IMR-90 (cell line): ENCODE measurements at regions not wholly inside any gene's neighbourhood (a gene's known extent, or its start where the extent isn't known, plus 50 kb on each side); places are given as distances from the start of the nearest gene placed in this dataset.

Experiments used
- ATAC-seq: fragments of 200-7000 bp; cut with Tn5 transposase; 2 replicates; pipeline ENCODE4 v1.9.1; 2020; ENCODE audit warnings: low read depth, mild to moderate bottlenecking, moderate library complexity
- BruUV-seq: library from RNA; stranded (reverse); fragments of 400-500 nt; replicated peaks from 2 replicates; lab custom pipeline; 2021; lab: Mats Ljungman, UMichigan
- CTCF ChIA-PET: fragments of 300-600 bp; formaldehyde crosslinking; extraction: SDS; loops from one replicate; lab custom pipeline; 2021; ENCODE audit warnings: antibody characterized with exemption; lab: Yijun Ruan, JAX
- POLR2A ChIA-PET: fragments of 300-600 bp; sonication (Branson Sonifier 250); formaldehyde crosslinking; loops from one replicate; lab custom pipeline; 2022; ENCODE audit warnings: antibody characterized with exemption; ENCODE audit not compliant: unreplicated experiment; lab: Charles Lee
- DNase-seq: peaks from one replicate; pipeline ENCODE4 v3.0.0; 2013
- H2AFZ ChIP-seq: replicated peaks from 2 replicates; pipeline ENCODE3; 2013; ENCODE audit warnings: low read length, mild to moderate bottlenecking; ENCODE audit not compliant: poor library complexity
- H2AK5ac ChIP-seq: 2 replicates; pipeline ENCODE4 v1.6.1; 2013; ENCODE audit warnings: low read depth, low read length, inconsistent platforms
- H2AK9ac ChIP-seq: replicated peaks from 2 replicates; pipeline ENCODE3; 2013; ENCODE audit warnings: mild to moderate bottlenecking, low read depth, low read length, moderate library complexity; ENCODE audit not compliant: poor library complexity
- H2BK120ac ChIP-seq: 2 replicates; pipeline ENCODE4 v1.6.1; 2013; ENCODE audit warnings: low read depth, low read length, inconsistent platforms
- H2BK15ac ChIP-seq: 3 replicates; pipeline ENCODE4 v1.6.1; 2013; ENCODE audit warnings: low read depth, low read length, inconsistent platforms
- H2BK20ac ChIP-seq: 2 replicates; pipeline ENCODE4 v1.6.1; 2013; ENCODE audit warnings: low read depth, mild to moderate bottlenecking, inconsistent platforms, low read length, moderate library complexity
- H2BK5ac ChIP-seq: 2 replicates; pipeline ENCODE4 v1.6.1; 2013; ENCODE audit warnings: mild to moderate bottlenecking, low read depth, low read length, inconsistent platforms; ENCODE audit not compliant: poor library complexity, severe bottlenecking
- H3K14ac ChIP-seq: replicated peaks from 2 replicates; pipeline ENCODE4 v1.6.1; 2013; ENCODE audit warnings: low read depth, low read length, inconsistent platforms
- H3K18ac ChIP-seq: 2 replicates; pipeline ENCODE4 v1.6.1; 2013; ENCODE audit warnings: low read depth, low read length, control low read depth
- H3K23ac ChIP-seq: 2 replicates; pipeline ENCODE4 v1.6.1; 2013; ENCODE audit warnings: low read depth, low read length, inconsistent platforms
- H3K27ac ChIP-seq: 2 replicates; pipeline ENCODE4 v1.5.1; 2013; ENCODE audit warnings: mild to moderate bottlenecking, control low read depth, low read length; ENCODE audit not compliant: insufficient read depth
- H3K27me3 ChIP-seq: 2 replicates; pipeline ENCODE4 v1.6.1; 2013; ENCODE audit warnings: low read length; ENCODE audit not compliant: control insufficient read depth, insufficient read depth
- H3K36me3 ChIP-seq: 2 replicates; pipeline ENCODE4 v1.6.1; 2013; ENCODE audit warnings: low read length, mixed read lengths; ENCODE audit not compliant: control insufficient read depth, insufficient read depth
- H3K4ac ChIP-seq: 2 replicates; pipeline ENCODE4 v1.6.1; 2013; ENCODE audit warnings: low read depth, low read length, inconsistent platforms
- H3K4me1 ChIP-seq: 2 replicates; pipeline ENCODE4 v1.6.1; 2013; ENCODE audit warnings: low read length, mixed read lengths; ENCODE audit not compliant: control insufficient read depth, insufficient read depth
- H3K4me2 ChIP-seq: 2 replicates; pipeline ENCODE4 v1.6.1; 2013; ENCODE audit warnings: low read depth, mild to moderate bottlenecking, control low read depth, low read length, moderate library complexity
- H3K4me3 ChIP-seq: 2 replicates; pipeline ENCODE4 v1.5.1; 2013; ENCODE audit warnings: low read depth, mild to moderate bottlenecking, control low read depth, low read length, moderate library complexity; ENCODE audit not compliant: insufficient read depth
- H3K56ac ChIP-seq: 2 replicates; pipeline ENCODE4 v1.6.1; 2013; ENCODE audit warnings: low read length, inconsistent platforms; ENCODE audit not compliant: insufficient read depth; ENCODE audit errors: extremely low read depth
- H3K79me1 ChIP-seq, 2 experiments: 2 replicates each; pipeline ENCODE4 v1.6.1; 2013; ENCODE audit warnings: low read length in 2 of 2, inconsistent platforms in 1 of 2, low read depth in 1 of 2
- H3K9ac ChIP-seq: 2 replicates; pipeline ENCODE4 v1.6.1; 2013; ENCODE audit warnings: low read depth, low read length, control low read depth
- H3K9me1 ChIP-seq: 2 replicates; pipeline ENCODE4 v1.6.1; 2013; ENCODE audit warnings: low read length, inconsistent platforms; ENCODE audit not compliant: insufficient read depth
- H3K9me3 ChIP-seq: 2 replicates; pipeline ENCODE4 v1.6.1; 2013; ENCODE audit warnings: low read length; ENCODE audit not compliant: control insufficient read depth, insufficient read depth
- H4K20me1 ChIP-seq: 2 replicates; pipeline ENCODE4 v1.6.1; 2013; ENCODE audit warnings: low read length, inconsistent platforms; ENCODE audit not compliant: insufficient read depth
- H4K5ac ChIP-seq: 2 replicates; pipeline ENCODE4 v1.6.1; 2013; ENCODE audit warnings: mild to moderate bottlenecking, low read depth, low read length, control low read depth
- H4K8ac ChIP-seq, 2 experiments: 2 replicates each; pipeline ENCODE4 v1.6.1; 2013; ENCODE audit warnings: low read depth in 2 of 2, low read length in 2 of 2, control low read depth in 1 of 2, inconsistent platforms in 1 of 2
- H4K91ac ChIP-seq: 2 replicates; pipeline ENCODE4 v1.6.1; 2013; ENCODE audit warnings: low read depth, low read length, inconsistent platforms; ENCODE audit not compliant: insufficient read depth
- BHLHE40 ChIP-seq: fragments of 150-350 bp; IDR thresholded peaks from 2 replicates; pipeline ENCODE4 v1.6.1; 2016; ENCODE audit warnings: mild to moderate bottlenecking, low read depth, low read length
- CEBPB ChIP-seq: IDR thresholded peaks from 2 replicates; pipeline ENCODE4 v1.6.1; 2012; ENCODE audit warnings: low read depth, low read length, improper control_type of control experiment
- MAFK ChIP-seq: IDR thresholded peaks from 2 replicates; pipeline ENCODE4 v1.6.1; 2012; ENCODE audit warnings: low read depth, low read length, improper control_type of control experiment
- MXI1 ChIP-seq: IDR thresholded peaks from 2 replicates; pipeline ENCODE4 v1.6.1; 2012; ENCODE audit warnings: low read depth, mild to moderate bottlenecking, low read length, moderate library complexity, borderline replicate concordance
- RAD21 ChIP-seq: IDR thresholded peaks from 2 replicates; pipeline ENCODE4 v1.6.1; 2012; ENCODE audit warnings: low read length, improper control_type of control experiment
- RCOR1 ChIP-seq: IDR thresholded peaks from 2 replicates; pipeline ENCODE4 v1.6.1; 2012; ENCODE audit warnings: mild to moderate bottlenecking, low read length, improper control_type of control experiment; ENCODE audit not compliant: insufficient replicate concordance
- SMC3 ChIP-seq: fragments of 150-350 bp; IDR thresholded peaks from 2 replicates; pipeline ENCODE4 v1.6.1; 2016; ENCODE audit warnings: low read depth, mild to moderate bottlenecking, antibody characterized with exemption, low read length, moderate library complexity
- WGBS, 2 experiments: methylation state at CpG; one replicate each; pipeline versions ENCODE4 v1.1.5 to v1.1.7; 2013; ENCODE audit warnings: missing lambda C conversion rate in 2 of 2; ENCODE audit not compliant: insufficient read length in 1 of 2; ENCODE audit errors: extremely low coverage in 2 of 2; 5-methylcytosine and 5-hydroxymethylcytosine counted together
- dilution Hi-C: fragments of 300-500 bp; cut with HindIII; formaldehyde crosslinking; loops from one replicate; pipeline ENCODE4 v1.14.3; 2018; ENCODE audit warnings: low sequenced_read_pairs; ENCODE audit not compliant: unreplicated experiment
- in situ Hi-C: fragments of 300-500 bp; cut with MboI; formaldehyde crosslinking; loops from 3 replicates; pipeline ENCODE4 v1.14.3; 2019; ENCODE audit warnings: low sequenced_read_pairs, inconsistent platforms, mixed read lengths
- intact Hi-C: fragments of 100-400 bp; cut with micrococcal nuclease; formaldehyde crosslinking; loops from 2 replicates; pipeline ENCODE4 v1.10.0; 2022
- TF ChIP-seq, protein P1 (sequence below): fragments of 150-350 bp; IDR thresholded peaks from 2 replicates; pipeline ENCODE4 v1.6.1; 2016; ENCODE audit warnings: low read depth, mild to moderate bottlenecking, low read length, moderate library complexity, borderline replicate concordance

- Histone ChIP-seq H3K4me1 (no peaks in the 10 kb centered on the region), H3K9me1 (no peaks in the 10 kb centered on the region), H3K18ac (no peak overlapping the region), H3K36me3 (no peaks in the 10 kb centered on the region), H4K5ac (no peak overlapping the region), H2BK15ac (no peak overlapping the region), H3K4me3 (no peak overlapping the region), H3K9ac (no peak overlapping the region), H3K14ac (no peak overlapping the region), H3K4me2 (no peak overlapping the region), H2AFZ (no peak overlapping the region), H3K9me3 (peaks cover 2% of the 10 kb centered on the region; the same call in 1 of the 2 replicates), H3K23ac (no peak overlapping the region), H2BK120ac (no peak overlapping the region), H3K27me3 (no peaks in the 10 kb centered on the region), H2AK9ac (no peak overlapping the region), H4K91ac (no peak overlapping the region), H4K20me1 (no peaks in the 10 kb centered on the region), H3K79me1 (no peaks in the 10 kb centered on the region), H2BK20ac (no peak overlapping the region), H4K8ac (no peak overlapping the region), H3K4ac (no peak overlapping the region), H3K56ac (no peak overlapping the region), H2AK5ac (no peak overlapping the region), H3K27ac (no peak overlapping the region), H2BK5ac (no peak overlapping the region)
- DNase-seq: no peak
- no peak for ATAC-seq
- no TSS peak for BruUV-seq
- no CpG with 5 or more reads among the region's 1 CpG for WGBS, 2 experiments
- dilution Hi-C loops: no loop called here
- no peak for TF ChIP-seq SMC3
- no peak for TF ChIP-seq RCOR1
- TF ChIP-seq MXI1: no peak
- no peak for TF ChIP-seq MAFK
- no peak for TF ChIP-seq RAD21
- TF ChIP-seq CEBPB: no peak
- TF ChIP-seq, protein P1, sequence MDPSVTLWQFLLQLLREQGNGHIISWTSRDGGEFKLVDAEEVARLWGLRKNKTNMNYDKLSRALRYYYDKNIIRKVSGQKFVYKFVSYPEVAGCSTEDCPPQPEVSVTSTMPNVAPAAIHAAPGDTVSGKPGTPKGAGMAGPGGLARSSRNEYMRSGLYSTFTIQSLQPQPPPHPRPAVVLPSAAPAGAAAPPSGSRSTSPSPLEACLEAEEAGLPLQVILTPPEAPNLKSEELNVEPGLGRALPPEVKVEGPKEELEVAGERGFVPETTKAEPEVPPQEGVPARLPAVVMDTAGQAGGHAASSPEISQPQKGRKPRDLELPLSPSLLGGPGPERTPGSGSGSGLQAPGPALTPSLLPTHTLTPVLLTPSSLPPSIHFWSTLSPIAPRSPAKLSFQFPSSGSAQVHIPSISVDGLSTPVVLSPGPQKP: no peak
- no peak for TF ChIP-seq BHLHE40
- in situ Hi-C loops: no loop called here
- ChIA-PET POLR2A (no interaction called here), CTCF (no interaction called here)
- intact Hi-C loops: no loop called here
These were observed 508.1 kb downstream of the TMEM135 start for GRCh38 chr11:87545858-87546257.
